ENCODE measurements at regions not wholly inside any gene's neighbourhood (a gene's known extent, or its start where the extent isn't known, plus 50 kb on each side); places are given as distances from the start of the nearest gene placed in this dataset.

GRCh38 chr6:131382631-131383030, 190.4 kb upstream of the ARG1 start:
- H3K27ac ChIP-seq = no peak overlapping the region

GRCh38 chr6:131383421-131384411, 189.3 kb upstream of the ARG1 start:
- DNase-seq (no peak), ATAC-seq (peak; percentile 57)
- Histone ChIP-seq H3K4me3 (no peak overlapping the region), H3K27me3 (no peaks in the 10 kb centered on the region), H3K4me1 (no peaks in the 10 kb centered on the region), H3K27ac (no peak overlapping the region), H3K9me3 (no peaks in the 10 kb centered on the region), H3K36me3 (no peaks in the 10 kb centered on the region)
- intact Hi-C loops (cut with DNase I) = no loop called here
- no peak for TF ChIP-seq CTCF (IDR thresholded peaks at IDR 0.05)

More at GRCh38 chr6:131382631-131383030, 190.4 kb upstream of the ARG1 start:
- ATAC-seq (no peak), DNase-seq (no peak)
- Histone ChIP-seq H3K9me3 (no peaks in the 10 kb centered on the region), H3K4me1 (no peaks in the 10 kb centered on the region), H3K4me3 (no peak overlapping the region), H3K36me3 (no peaks in the 10 kb centered on the region), H3K27me3 (no peaks in the 10 kb centered on the region)
- intact Hi-C loops (cut with DNase I) = no loop called here
- no peak for TF ChIP-seq CTCF (IDR thresholded peaks at IDR 0.05)

GRCh38 chr6:131387562-131388447, 185.2 kb upstream of the ARG1 start:
- ATAC-seq (no peak), DNase-seq (no peak)
- Histone ChIP-seq H3K36me3 (no peaks in the 10 kb centered on the region), H3K27ac (no peak overlapping the region), H3K9me3 (no peaks in the 10 kb centered on the region), H3K4me1 (no peaks in the 10 kb centered on the region), H3K4me3 (no peak overlapping the region), H3K27me3 (no peaks in the 10 kb centered on the region)
- no peak for TF ChIP-seq CTCF (IDR thresholded peaks at IDR 0.05)
- intact Hi-C loops (cut with DNase I) = no loop called here

GRCh38 chr6:131390322-131390721, 182.7 kb upstream of the ARG1 start:
- DNase-seq = no peak
- intact Hi-C loops (cut with DNase I) = no loop called here
- Histone ChIP-seq H3K4me3 (no peak overlapping the region), H3K36me3 (no peaks in the 10 kb centered on the region), H3K27me3 (no peaks in the 10 kb centered on the region), H3K27ac (no peak overlapping the region), H3K4me1 (no peaks in the 10 kb centered on the region), H3K9me3 (no peaks in the 10 kb centered on the region)
- TF ChIP-seq CTCF (IDR thresholded peaks at IDR 0.05) = no peak
- ATAC-seq = no peak

- Histone ChIP-seq H3K27ac (no peak overlapping the region), H3K4me3 (no peak overlapping the region), H3K27me3 (no peaks in the 10 kb centered on the region), H3K36me3 (no peaks in the 10 kb centered on the region), H3K9me3 (no peaks in the 10 kb centered on the region), H3K4me1 (no peaks in the 10 kb centered on the region)
- no peak for ATAC-seq
- DNase-seq = no peak
- no peak for TF ChIP-seq CTCF (IDR thresholded peaks at IDR 0.05)
- intact Hi-C loops (cut with DNase I) = no loop called here
These were observed 181.9 kb upstream of the ARG1 start for GRCh38 chr6:131391116-131391515.
